ENCODE measurements at regions not wholly inside any gene's neighbourhood (a gene's known extent, or its start where the extent isn't known, plus 50 kb on each side); places are given as distances from the start of the nearest gene placed in this dataset.
"Not testable (repeated sequence)": the region's sequence is repeated elsewhere in the genome, so short reads cannot be mapped to it uniquely, and the experiment has no call there.

- DNase-seq: not testable (repeated sequence)
These were observed 243.5 kb downstream of the FOXD4L6 start for GRCh38 chr9:40884902-40885490.

DNA sequence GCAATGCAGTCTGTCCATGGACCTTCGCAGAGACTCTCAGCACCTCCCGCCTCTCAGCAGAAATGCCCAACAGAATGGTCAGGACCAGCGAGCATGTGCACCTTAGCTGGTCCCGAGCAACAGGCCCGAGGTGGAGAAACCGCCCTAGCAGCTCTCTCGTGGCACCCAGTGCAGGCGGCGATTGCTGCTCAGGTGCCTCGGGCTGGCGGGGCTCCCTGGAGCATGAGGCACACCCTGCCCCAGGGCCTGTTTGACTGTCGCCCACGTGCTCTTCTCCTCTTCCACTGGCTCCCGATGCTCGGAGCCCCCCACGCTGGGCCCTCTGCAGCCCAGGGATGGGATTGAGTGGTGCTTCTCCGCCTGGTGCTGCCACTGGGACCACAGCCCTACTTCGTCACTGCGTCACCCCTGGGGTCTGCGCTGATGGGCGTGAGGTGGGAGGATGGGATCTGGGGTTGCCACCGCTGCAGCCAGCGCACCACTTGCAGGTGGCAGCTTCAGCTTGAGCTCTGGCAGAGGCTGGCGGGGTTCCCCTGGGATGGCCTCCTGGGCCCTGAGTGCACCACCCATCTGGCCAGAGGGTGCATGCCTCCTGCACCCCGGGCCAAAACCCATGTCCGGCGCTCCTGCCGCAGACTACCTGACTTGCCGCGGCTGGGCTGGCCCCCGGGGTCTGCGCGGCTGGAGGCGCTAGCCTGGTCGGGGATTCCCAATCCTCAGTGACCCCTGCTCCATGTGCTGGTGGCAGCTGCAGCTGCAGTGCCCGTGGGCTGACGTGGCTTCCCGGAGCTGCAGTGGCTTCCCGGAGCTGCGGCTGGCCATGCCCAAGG is 244.2 kb downstream of the FOXD4L6 start:
- DNase-seq: no peak

GRCh38 chr9:40883423-40884071 is 244.9 kb downstream of the FOXD4L6 start:
- not testable (repeated sequence) for DNase-seq

DNA sequence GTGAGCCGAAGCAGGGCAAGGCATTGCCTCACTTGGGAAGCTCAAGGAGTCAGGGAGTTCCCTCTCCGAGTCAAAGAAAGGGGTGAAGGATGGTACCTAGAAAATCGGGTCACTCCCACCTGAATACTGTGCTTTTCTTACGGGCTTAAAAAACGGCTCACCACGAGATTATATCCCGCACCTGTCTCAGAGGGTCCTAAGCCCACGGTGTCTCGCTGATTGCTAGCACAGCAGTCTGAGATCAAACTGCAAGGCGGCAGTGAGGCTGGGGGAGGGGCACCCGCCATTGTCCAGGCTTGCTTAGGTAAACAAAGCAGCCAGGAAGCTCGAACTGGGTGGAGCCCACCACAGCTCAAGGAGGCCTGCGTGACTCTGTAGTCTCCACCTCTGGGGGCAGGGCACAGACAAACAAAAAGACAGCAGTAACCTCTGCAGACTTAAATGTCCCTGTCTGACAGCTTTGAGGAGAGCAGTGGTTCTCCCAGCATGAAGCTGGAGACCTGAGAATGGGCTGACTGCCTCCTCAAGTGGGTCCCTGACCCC is 254.7 kb downstream of the FOXD4L6 start:
- DNase-seq: peak; percentile 18

GRCh38 chr9:40868437-40868836 is 260.0 kb downstream of the FOXD4L6 start:
- not testable (repeated sequence) for DNase-seq

Data from activated CD4-positive, CD25-positive, alpha-beta regulatory T cell treated with anti-CD3 and anti-CD28 coated beads, Interleukin-2, amount 50 U/mL, for 72 hours (primary cell).